ENCODE measurements at regions not wholly inside any gene's neighbourhood (a gene's known extent, or its start where the extent isn't known, plus 50 kb on each side); places are given as distances from the start of the nearest gene placed in this dataset.

DNA sequence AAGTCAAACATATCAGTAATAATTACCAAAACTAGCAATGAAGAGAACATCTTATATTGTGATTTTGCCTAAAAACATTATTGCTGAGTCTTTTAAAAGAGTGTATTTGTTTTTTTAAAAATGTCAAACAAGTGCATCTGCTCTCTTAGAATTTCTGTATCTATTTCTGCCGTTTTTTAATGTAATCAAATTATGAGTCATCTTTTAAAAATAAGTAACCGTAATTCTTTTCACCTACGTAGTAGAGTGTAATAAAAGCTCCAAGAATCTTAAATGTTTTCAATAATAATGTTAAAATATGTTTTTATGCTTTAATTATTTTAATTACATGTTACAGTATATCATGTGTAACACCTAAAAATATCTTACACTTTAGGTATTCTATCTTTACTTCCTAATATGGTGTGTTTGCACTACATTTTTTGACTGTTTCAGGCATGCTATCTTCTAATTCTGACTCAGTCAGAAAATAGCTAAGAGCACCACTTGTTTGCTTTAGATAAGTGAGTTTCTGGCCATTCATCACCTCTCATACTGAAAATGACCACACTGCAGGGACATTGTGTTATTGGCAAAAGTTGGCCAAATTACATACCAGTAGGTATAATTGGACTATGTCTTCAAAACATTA is 368.5 kb downstream of the PCDH7 start (continued):
- no peak for TF ChIP-seq TCF7L2 (IDR thresholded peaks at IDR 0.05; ENCODE audit: borderline replicate concordance, extremely low read depth, insufficient read depth, insufficient read length)
- TF ChIP-seq, protein P1, sequence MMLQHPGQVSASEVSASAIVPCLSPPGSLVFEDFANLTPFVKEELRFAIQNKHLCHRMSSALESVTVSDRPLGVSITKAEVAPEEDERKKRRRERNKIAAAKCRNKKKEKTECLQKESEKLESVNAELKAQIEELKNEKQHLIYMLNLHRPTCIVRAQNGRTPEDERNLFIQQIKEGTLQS (IDR thresholded peaks at IDR 0.05) = no peak

DNA sequence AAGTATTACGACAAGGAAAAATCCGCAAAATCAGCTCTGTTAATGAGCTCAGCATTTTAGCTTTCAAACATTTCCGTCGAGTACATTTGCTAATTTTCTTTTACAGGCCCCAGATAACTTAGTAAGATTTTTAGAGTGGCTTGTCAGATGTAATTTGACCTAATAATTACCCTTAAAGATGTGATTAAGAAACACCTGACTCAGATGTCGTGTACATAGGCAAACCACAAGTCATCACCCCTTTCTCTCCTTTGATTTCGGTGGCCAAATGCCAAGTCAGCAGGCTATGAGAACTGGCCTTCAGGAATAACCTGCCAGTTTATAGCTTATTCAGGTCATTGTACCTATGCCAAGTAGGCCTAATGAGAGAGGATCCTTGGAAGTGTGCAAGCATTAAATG is 369.6 kb downstream of the PCDH7 start:
- intact Hi-C loops (cut with micrococcal nuclease) = loop anchor here (2.0 to 5.0 kb wide), 2 partner anchors 147 to 373 kb away; no protein-coding TSS in a partner anchor
- RAD21 ChIA-PET (ENCODE audit: low non-redundant PET in 1 of 2, low total read pairs in 2 of 2, uncharacterized antibody in 2 of 2, unreplicated experiment in 2 of 2) = interaction anchor here in 1 of 2 experiments (0.6 kb wide), 1 partner anchor 358 kb away, joined by 3 read pairs; no protein-coding TSS in a partner anchor
- H3K4me3 ChIP-seq (replicated peaks in 1 of 2; ENCODE audit: low read depth in 1 of 2, low read length in 2 of 2) = peak overlapping the region in 1 of 2 experiments; percentile 19; a peak in 1 of 4 replicates
- H2AFZ ChIP-seq (ENCODE audit: low read depth, low read length, poor library complexity, severe bottlenecking) = no peak overlapping the region
- H3K27me3 ChIP-seq (ENCODE audit: insufficient read depth, low read length) = no peaks in the 10 kb centered on the region
- peak overlapping the region; percentile 96; the same call in 1 of the 2 replicates for H3K27ac ChIP-seq (ENCODE audit: low read depth, low read length)
- peak overlapping the region; percentile 54 for H3K9ac ChIP-seq (ENCODE audit: low read length)
- peaks cover 63% of the 10 kb centered on the region for H3K79me2 ChIP-seq (ENCODE audit: insufficient read depth, low read length)
- H3K9me3 ChIP-seq (ENCODE audit: control insufficient read depth in 1 of 2, insufficient read depth in 1 of 2, low read depth in 1 of 2, low read length in 2 of 2) = no peaks in the 10 kb centered on the region
- ATAC-seq (peak; percentile 71), DNase-seq (ENCODE audit: low read depth, low spot score) (peak; percentile 97)
- H3K4me2 ChIP-seq (ENCODE audit: low read length) = peak overlapping the region; percentile 66
- CTCF ChIA-PET = interaction anchor here (0.8 to 1.6 kb wide), 2 partner anchors 44 to 53 kb away, joined by 3 to 8 read pairs; no protein-coding TSS in a partner anchor
- no peaks in the 10 kb centered on the region for H4K20me1 ChIP-seq (ENCODE audit: insufficient read depth)
- peaks cover 72 to 77% of the 10 kb centered on the region in 2 experiments for H3K4me1 ChIP-seq (ENCODE audit: control insufficient read depth in 1 of 2, insufficient read depth in 2 of 2, low read length in 2 of 2)
- H3K9me2 ChIP-seq (ENCODE audit: insufficient read depth) = no peaks in the 10 kb centered on the region
- POLR2A ChIA-PET = interaction anchor here (0.8 to 1.7 kb wide), 4 partner anchors 22 to 267 kb away, joined by 3 to 6 read pairs (median 4); no protein-coding TSS in a partner anchor
- no TSS peak for BruUV-seq (replicated peaks)
- H3K36me3 ChIP-seq (ENCODE audit: control insufficient read depth in 1 of 2, insufficient read depth in 2 of 2, low read length in 2 of 2) = no peaks in the 10 kb centered on the region
- TF ChIP-seq JUND (IDR thresholded peaks at IDR 0.05) (peak; percentile 92), ZNF274 (IDR thresholded peaks at IDR 0.05; ENCODE audit: low read depth, low read length) (no peak), SP1 (IDR thresholded peaks at IDR 0.05; ENCODE audit: low read depth) (peak; percentile 97), YY1 (IDR thresholded peaks at IDR 0.05; ENCODE audit: extremely low read depth, insufficient replicate concordance, low read depth, low read length) (peak; percentile 25), SIN3A (IDR thresholded peaks at IDR 0.05; ENCODE audit: low read depth) (peak; percentile 90), ZFX (IDR thresholded peaks at IDR 0.05) (no peak), SRF (IDR thresholded peaks at IDR 0.05; ENCODE audit: low read depth) (peak; percentile 57; the same call in 1 of the 2 replicates), POLR2AphosphoS5 (IDR thresholded peaks at IDR 0.05; ENCODE audit: low read depth, low read length) (peak; percentile 80), EZH2 (IDR thresholded peaks at IDR 0.05) (no peak), FOSL1 (IDR thresholded peaks at IDR 0.05; ENCODE audit: low read depth) (peak; percentile 82), TCF7L2 (IDR thresholded peaks at IDR 0.05; ENCODE audit: borderline replicate concordance, extremely low read depth, insufficient read depth, insufficient read length) (peak; percentile 99), CEBPB (IDR thresholded peaks at IDR 0.05; ENCODE audit: low read depth) (peak; percentile 96), CBX3 (IDR thresholded peaks at IDR 0.05; ENCODE audit: low read depth) (peak; percentile 83), POLR2A (IDR thresholded peaks at IDR 0.05; ENCODE audit: borderline replicate concordance, extremely low read depth, insufficient read depth, insufficient read length) (no peak), CTCF (IDR thresholded peaks at IDR 0.05 in 2 of 3, conservative IDR thresholded peaks at IDR 0.05 in 1 of 3; ENCODE audit: borderline replicate concordance in 1 of 3, insufficient read depth in 1 of 3, low read depth in 2 of 3, low read length in 2 of 3) (no peak), ELF1 (IDR thresholded peaks at IDR 0.05; ENCODE audit: borderline replicate concordance, low read depth) (no peak; the same call in 1 of the 2 replicates), EZH2phosphoT487 (IDR thresholded peaks at IDR 0.05; ENCODE audit: borderline replicate concordance) (no peak)
- TF ChIP-seq, protein P1 (IDR thresholded peaks at IDR 0.05) = peak; percentile 63
- TF ChIP-seq, protein P2, sequence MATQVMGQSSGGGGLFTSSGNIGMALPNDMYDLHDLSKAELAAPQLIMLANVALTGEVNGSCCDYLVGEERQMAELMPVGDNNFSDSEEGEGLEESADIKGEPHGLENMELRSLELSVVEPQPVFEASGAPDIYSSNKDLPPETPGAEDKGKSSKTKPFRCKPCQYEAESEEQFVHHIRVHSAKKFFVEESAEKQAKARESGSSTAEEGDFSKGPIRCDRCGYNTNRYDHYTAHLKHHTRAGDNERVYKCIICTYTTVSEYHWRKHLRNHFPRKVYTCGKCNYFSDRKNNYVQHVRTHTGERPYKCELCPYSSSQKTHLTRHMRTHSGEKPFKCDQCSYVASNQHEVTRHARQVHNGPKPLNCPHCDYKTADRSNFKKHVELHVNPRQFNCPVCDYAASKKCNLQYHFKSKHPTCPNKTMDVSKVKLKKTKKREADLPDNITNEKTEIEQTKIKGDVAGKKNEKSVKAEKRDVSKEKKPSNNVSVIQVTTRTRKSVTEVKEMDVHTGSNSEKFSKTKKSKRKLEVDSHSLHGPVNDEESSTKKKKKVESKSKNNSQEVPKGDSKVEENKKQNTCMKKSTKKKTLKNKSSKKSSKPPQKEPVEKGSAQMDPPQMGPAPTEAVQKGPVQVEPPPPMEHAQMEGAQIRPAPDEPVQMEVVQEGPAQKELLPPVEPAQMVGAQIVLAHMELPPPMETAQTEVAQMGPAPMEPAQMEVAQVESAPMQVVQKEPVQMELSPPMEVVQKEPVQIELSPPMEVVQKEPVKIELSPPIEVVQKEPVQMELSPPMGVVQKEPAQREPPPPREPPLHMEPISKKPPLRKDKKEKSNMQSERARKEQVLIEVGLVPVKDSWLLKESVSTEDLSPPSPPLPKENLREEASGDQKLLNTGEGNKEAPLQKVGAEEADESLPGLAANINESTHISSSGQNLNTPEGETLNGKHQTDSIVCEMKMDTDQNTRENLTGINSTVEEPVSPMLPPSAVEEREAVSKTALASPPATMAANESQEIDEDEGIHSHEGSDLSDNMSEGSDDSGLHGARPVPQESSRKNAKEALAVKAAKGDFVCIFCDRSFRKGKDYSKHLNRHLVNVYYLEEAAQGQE (IDR thresholded peaks at IDR 0.05; ENCODE audit: low read depth) = no peak

All from HCT116 (cell line).